HT-29 (cell line): ENCODE measurements at regions not wholly inside any gene's neighbourhood (a gene's known extent, or its start where the extent isn't known, plus 50 kb on each side); places are given as distances from the start of the nearest gene placed in this dataset.
A peak's percentile ranks its signal among the peaks of the same experiment; 100 is the strongest.
"Not testable (repeated sequence)": the region's sequence is repeated elsewhere in the genome, so short reads cannot be mapped to it uniquely, and the experiment has no call there.

Experiments
- DNase-seq: peaks from one replicate; pipeline ENCODE4 v3.0.0-alpha.2; 2015; ENCODE audit warnings: low spot score

DNA sequence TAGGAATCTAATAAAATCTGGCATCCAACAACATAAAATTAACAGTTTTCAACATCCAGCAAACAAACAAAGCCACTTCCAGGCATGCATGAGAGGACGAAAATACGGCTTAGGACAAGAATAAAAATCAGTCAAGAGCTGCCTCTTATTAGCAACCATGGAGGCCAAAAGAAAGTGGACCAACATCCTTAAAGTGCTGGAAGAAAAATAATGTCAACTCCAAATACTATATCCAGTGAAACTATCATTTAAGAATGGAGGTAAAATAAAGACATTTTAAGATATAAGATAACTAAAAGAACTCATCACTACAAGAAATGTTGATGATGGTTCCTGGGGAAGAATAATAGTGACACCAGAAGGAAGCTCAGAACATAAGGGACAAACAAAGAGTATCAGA is 224.0 kb upstream of the IRX4 start:
- DNase-seq, result no peak

DNA sequence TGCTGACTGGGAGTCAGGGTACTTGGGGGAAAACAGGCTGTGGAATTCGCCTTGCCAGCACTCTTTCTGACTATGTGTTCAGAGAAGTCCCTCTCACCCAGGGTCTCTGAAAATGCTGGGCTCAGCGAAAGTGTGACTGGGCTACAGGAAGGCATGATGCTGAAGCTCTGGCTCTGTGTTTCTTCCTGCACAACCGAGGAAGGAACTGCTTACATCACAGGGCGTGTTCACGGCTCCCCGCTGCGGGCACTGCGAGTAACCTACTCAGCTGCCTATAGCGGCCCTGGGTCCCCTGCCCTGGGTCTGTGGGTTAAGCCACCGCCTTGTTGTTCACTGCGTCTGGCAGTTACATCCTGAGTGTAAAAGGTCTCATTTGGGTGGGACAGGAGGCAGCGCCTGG is 222.4 kb upstream of the IRX4 start:
- DNase-seq, result no peak

DNA sequence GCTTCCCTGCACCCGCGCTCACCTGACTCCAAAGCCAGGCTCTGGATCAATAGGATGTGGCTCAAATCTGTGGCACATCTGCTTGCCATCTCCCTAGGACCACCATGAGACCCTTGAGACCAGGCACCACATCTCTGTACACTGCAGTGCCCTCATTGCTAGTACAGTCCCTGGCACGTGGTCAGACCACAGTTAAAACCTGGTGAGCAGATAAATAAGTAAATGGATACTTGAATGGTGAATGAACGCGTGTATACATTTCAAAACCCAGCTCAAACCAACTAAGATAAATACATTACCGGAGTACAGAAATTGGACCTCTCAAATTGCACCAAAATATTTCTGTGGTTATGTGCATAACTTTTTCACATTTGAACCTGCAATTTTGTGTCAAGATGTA is 221.2 kb upstream of the IRX4 start:
- DNase-seq, result no peak

DNA sequence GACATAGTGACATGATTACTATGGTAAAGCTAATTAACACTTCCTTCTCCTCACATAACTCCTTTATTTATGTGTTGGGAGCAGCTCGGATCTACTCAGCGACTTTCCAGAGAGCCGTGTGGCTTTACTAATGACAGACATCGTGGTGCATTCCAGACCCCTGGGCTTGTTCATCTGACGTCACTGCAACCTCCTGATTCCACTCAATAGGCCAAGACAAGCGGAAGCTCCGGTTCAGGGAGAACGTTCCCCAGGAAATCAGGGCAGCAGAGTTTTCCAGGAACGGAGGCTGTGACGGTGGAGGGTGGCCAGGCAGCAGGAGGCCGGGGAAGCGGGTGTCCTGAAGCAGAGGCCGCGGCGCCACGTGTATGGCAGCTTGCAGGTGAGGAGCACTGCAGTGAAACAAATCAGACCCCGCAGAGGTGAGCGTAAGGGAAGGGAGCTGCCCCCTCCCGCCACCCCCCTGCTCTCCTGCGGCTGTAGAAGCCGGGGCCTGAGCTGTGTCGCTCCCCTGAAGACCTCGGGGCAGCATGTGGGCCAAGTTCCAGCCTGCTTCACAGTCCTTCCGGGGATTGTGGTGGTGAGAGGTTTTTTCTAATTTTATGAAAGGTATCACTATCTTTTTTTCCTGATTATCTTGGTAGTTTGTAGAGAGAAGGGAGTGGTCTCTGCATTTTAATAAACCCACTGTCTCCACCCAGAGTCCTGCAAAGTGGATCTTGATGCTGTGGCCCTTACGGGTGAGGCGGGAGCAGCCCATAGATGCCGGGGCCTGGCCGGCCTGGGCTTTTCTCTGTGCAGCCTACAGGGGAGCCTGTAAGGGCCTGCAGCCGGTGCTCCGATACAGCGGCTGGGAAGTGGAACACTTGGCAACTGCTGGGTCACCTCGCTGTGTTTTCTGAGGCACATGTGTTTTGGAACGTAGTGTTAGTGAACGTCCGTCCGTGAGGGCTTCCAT is 220.4 kb upstream of the IRX4 start:
- no peak for DNase-seq

DNA sequence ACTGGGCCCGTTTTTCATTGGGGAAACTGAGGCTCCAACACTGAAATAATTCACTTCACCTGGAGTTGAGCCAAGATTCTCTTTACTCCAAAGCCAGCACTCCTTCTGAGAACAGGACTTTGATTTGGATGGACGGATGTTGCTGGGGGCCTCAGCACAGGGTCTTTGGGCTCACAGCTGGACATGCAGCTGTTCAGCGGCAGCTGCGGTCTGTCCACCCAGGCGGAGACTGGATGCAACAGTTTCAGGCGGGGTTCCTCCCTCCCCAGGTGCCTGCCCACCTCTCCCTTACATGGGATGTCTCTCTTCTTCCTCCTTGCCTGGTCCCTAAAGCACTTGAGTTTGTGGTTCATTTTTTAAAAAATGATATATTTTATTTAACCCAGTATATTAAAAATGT is 219.0 kb upstream of the IRX4 start:
- no peak for DNase-seq

DNA sequence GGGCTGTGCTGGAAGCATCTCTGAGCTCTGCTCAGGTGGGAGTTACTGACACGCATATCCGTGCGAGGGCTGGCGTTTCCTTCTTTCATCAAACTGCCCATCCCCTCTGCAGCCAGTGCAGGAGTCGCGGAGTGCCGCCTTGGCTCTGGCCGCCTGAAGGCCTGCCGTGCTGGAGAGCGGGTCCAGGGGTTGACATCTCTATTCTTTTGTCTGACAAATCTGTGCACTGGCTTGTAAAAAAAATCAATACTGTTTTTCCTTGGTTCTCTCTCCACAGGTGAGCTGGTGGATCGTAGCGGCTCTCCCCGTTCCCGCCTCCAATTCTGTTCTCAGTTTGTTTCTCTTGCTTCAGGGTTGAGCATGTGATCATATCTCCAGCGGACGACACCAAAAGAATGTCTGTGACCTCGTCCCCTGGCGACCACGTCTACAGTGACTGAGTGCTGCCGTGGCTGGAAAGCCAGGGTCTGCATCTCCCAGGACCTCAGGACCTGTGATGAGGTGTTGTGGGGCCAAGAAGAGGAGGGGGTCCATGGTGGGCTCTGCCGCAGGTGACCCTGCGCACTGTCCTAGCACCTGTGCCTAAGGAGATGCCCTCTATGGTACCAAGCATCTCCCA is 214.3 kb upstream of the IRX4 start:
- no peak for DNase-seq

DNA sequence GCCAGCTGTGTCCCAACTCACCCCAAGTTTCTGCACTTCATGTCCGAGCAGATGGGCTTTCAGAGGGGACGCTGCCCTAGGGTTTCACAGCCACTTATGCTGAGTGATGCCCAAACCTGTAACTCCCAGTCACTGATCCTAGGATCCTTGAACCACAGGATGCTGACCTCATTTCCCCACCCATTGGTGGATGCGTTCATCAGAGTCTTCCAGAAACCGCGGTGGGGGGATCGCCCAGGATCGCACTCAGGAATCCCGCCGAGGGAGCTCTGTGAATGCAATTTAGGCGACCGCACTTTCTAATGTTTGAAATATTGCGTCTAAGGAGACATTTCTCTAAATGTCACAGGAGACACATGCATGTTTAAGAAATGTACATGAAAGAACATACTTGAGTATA is 212.3 kb upstream of the IRX4 start:
- no peak for DNase-seq

DNA sequence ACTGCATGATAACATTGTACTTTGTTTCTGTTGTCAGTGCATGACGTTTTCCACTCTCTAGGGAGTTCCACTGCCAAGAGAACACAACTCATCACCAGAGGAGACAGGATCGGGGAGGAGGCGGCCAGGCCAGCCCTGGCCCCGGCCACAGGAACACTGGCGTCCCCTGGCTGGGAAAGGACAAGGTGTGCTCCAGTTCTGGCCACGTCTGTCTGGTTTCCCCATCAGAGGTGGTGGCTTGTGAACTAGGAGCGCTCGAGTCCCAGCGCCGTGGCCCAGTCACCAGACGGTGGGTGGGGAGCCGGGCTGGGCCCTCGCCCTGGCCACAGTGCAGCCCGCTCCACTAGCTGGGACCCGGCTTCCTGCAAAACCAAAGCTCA is 211.9 kb upstream of the IRX4 start:
- DNase-seq, result no peak

DNA sequence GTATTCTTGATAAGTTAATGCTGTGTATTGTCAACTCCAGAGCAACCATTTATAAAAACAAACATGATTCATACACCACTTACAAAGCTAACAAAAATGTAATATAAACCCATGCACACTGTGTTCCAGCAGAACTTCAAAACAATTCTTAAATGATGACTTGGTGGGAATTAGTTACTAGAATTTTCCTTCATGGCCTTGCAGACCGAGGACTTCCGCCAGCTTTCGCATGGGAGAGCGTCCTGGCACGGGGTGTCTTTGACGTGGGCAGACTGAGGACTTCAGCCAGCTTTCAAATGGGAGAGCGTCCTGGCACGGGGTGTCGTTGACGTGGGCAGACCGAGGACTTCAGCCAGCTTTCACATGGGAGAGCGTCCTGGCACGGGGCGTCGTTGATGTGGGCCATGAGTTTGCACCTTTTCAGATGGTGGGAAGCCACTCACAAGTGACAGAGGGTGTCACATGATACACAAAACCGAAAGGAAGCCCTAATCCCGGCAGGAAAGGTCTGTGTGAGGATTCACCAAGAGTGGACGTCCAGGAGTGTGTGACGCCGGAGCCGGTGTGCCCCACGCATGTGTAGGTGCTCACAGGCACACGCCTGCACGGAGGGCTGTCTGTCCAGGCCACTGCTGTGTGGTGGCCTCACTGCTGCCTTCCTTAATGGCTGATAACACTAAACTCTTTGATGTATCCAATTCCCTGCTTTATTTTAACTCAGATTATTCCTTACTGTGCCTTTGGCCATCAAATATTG is 211.3 kb upstream of the IRX4 start:
- DNase-seq, result no peak

DNA sequence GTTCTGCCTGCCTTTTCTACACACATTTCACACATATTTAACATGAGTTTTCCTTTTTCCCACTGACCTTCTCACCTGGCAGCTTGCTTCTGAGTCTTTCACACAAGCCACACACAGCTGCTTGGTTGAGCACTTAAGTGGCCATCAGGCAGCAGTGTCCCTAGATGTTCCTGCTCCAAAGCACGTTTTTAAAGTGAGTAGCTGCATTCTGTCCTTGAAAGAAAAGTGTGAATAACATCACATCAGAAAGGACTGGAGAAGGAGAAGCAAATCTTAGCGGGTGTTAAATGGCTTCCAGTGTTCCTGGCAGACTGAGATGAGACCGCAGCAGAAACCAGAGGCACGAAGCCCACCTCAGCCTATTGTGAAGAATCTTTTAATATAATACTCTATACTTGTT is 209.2 kb upstream of the IRX4 start:
- no peak for DNase-seq

DNA sequence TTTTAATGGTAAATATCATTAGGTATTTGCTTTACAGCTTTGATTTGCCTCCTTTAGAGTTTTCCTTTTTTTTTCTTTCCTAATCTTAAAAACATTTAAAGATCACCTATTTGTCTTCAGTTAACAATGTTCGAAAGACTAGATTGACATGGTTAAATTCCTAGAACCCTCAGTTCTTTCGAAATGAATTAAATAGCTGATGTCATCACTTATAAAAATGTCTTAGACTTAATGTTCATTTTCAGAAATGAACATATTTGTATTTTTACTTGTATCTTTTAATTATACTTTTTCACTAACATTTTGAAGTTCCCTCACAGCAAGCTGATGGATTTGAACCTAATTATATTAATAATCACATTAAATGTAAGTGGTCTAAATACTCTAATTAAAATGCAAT is 205.3 kb upstream of the IRX4 start:
- DNase-seq, result no peak

DNA sequence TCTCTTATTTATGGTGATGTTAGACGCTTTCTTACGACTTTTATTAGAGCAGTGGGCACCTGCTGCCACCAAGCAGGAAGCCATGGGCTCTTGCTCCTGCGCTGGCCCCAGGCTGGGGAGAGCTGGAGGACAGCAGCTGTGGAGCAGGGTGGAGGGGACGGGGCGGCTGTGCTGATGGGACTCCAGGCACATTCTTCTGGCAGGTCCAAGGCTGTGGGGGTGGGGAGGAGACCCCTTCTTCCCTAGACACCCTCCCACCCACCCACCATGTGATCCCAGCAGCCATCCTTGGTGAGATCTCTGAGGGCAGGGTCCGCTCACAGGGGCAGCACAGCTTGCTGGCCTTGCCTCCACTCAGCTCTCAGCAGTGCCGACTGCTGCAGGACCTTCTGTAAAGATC is 192.6 kb upstream of the IRX4 start:
- DNase-seq, result no peak

DNA sequence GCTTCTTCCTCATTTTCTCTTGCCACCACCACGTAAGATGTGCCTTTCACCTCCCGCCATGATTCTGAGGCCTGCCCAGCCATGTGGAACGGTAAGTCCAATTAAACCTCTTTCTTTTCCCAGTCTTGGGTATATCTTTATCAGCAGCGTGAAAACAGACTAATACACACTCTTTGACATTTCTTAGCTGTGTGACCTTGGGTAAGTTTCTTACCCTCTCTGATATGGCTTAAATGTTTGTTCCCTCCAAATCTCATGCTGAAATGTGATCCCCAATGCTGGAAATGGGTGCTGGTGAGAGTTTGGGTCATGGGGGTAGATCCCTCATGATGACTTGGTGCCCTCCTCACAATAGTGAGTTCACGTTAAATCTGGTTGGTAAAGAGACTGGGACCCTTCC is 188.8 kb upstream of the IRX4 start:
- no peak for DNase-seq

DNA sequence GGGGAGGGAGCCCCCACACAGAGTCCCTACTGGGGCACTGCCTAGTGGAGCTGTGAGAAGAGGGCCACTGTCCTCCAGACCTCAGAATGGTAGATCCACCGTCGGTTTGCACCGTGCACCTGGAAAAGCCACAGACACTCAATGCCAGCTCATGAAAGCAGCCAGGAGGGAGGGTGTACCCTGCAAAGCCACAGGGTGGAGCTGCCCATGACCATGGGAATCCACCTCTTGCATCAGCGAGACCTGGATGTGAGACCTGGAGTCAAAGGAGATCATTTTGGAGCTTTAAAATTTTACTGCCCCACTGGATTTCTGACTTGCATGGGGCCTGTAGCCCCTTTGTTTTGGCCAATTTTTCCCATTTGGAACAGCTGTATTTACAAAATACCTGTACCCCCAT is 188.1 kb upstream of the IRX4 start:
- DNase-seq, result peak; percentile 42

DNA sequence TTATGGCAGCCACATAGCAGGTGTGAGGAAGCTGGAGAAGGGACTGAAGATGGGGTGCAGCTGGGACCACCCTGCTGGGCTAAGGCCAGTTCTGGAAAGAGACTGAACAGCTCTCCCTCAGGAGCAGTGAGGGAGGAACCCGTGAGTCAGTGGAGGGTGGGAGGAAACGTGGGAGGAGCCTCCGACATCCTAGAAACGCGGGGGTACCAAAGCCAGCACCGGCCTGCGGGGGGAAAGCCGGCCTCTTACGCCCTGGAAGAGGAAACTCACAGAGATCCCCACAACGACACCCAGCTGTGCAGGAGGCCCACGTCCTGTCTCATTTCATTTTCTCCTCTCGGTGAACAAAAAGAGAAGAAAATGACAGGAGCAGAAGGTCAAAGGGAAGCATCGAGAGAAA is 185.8 kb upstream of the IRX4 start:
- DNase-seq, result no peak

DNA sequence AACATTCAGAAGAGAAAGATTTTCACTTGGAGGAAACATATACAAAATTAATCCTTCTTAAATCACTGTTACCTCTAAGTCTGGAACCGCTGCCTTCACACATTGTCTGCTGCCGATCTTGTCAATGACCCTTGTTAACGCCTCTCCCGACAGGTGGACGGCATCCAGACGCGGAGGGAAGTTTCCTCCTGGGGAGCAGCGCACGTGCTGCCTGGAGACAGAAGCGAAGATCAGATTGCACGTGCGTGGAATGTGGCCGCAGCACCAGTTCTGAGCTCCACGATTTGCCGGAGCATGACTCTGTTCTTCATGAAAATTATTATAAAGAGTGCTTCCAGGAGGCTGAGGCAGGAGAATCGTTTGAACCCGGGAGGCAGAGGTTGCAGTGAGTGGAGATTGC is 183.6 kb upstream of the IRX4 start:
- DNase-seq, result no peak

DNA sequence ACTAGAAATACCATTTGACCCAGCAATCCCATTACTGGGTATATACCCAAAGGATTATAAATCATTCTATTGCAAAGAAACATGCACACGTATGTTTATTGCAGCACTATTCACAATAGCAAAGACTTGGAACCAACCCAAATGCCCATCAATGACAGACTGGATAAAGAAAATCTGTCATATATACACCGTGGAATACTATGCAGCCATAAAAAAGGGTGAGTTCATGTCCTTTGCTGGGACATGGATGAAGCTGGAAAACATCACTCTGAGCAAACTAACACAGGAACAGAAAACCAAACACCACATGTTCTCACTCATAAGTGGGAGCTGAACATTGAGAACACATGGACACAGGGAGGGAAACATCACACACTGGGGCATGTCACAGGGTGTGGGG is 180.7 kb upstream of the IRX4 start:
- not testable (repeated sequence) for DNase-seq

DNA sequence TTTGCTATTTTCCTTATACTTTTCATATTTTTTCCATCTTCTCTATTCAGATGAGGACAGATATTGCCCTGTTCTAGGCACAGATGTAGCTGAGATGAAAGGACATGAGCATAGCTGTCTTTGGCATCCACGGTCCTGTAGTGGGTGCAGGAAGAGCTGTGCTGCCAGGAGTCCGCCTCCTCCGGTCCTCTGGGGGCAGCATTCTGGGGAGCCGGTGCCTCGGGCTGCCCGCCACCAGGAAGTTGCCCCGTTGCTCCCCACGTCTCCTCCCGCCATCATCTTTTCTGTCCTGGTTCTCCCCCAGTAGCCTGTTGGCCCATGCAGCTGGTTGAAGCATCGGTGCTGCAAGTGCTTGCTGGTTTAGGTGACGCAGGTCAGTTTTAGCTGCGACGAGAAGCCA is 170.0 kb upstream of the IRX4 start:
- no peak for DNase-seq

DNA sequence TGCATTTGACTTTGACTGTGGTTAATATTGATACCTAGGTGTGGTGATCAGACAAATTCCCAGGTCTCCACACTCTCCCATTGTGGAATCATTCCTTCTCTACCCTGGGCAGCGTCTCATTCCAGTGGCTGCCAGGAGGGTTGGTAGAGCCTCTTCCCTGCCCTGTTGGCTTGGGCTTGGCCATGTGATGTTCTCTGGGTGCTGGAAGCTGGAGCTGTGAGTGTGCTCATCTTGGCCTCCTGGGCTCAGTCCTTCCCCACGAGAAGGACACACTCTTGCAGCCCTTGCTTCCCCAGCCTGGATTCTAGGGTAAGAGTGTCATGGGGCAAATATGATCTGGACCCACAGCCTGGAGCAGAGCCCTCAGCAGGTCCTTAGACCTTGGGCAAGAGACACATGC is 167.2 kb upstream of the IRX4 start:
- no peak for DNase-seq

DNA sequence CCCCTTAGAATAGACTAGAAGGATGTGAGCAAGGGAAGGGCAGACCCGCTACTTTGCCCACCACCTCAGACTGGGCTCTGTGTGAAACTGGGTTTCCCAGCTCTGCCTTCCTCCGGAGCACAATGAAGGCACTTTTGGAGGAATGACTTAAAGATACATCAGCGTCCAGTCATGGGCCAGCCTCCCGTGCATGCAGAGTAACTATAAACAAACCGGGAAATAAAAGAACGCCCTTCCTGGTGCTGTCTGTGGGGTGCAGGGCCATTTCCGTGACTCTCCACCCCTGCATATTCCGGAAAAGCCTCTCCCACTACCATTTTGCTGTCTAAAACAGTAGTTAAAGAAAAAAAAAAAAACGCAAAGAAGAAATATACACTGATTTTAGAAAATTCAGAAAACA is 165.9 kb upstream of the IRX4 start:
- DNase-seq, result no peak

DNA sequence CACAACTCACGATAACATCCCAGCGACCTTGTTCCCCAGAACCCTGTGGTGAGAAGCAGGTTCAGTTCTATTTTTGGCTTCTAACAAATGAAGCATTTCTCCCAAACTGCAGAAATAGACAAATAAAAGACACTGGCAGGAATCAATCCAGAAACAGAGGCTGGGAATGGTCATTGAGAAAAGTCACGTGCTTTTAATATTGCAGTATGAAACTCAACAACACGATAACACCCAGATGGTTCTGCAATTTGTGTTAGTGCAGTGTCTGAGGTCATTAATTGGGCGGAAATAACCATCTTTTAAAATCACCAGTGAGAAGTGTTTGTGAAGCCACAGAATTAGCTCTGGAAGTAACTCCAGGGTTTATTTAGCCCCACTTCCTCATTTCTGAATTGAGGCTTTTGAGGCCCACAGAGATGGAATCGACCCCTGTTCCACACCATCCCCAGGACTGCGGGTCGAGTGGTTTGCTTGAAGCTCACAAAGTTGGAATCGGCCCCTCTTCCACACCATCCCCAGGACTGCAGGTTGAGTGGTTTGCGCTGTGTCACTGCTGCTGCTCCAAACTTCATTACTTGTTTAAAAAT is 164.7 kb upstream of the IRX4 start:
- no peak for DNase-seq

DNA sequence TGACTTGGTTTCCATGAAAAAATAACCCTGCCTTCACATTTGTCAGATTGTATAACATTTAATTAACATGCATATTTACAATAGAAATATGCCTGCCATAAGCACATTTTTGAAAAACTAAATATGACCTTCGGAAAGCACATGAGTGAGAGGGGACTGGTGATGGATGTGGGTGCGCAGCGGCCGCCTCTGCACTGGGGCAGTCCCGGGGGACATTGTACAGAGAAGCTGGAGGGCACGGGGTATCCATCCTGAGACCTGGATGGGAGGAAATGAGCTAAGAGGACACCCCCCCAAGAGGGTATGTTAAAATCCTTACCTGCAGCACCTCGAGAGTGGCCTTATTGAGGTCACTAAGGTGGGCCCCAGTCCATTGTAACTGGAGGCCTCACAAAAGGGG is 161.3 kb upstream of the IRX4 start:
- no peak for DNase-seq
